Fibroblast of lung (primary cell): ENCODE measurements at regions not wholly inside any gene's neighbourhood (a gene's known extent, or its start where the extent isn't known, plus 50 kb on each side); places are given as distances from the start of the nearest gene placed in this dataset.

Source experiments
- CTCF ChIP-seq, 2 donors: IDR thresholded peaks in 1 of 2; conservative IDR thresholded peaks in 1 of 2; 1 replicate in 1 of 2; 2 replicates in 1 of 2; pipeline ENCODE4 v1.5.1; 2011 to 2012; ENCODE audit warnings: low read length in 2 of 2, control low read depth in 1 of 2, inconsistent platforms in 1 of 2, low read depth in 1 of 2, mild to moderate bottlenecking in 1 of 2
- EZH2 ChIP-seq: IDR thresholded peaks from 2 replicates; pipeline ENCODE4 v1.5.1; 2012; ENCODE audit warnings: low read length, control low read depth, mild to moderate bottlenecking; ENCODE audit errors: missing control alignments

DNA sequence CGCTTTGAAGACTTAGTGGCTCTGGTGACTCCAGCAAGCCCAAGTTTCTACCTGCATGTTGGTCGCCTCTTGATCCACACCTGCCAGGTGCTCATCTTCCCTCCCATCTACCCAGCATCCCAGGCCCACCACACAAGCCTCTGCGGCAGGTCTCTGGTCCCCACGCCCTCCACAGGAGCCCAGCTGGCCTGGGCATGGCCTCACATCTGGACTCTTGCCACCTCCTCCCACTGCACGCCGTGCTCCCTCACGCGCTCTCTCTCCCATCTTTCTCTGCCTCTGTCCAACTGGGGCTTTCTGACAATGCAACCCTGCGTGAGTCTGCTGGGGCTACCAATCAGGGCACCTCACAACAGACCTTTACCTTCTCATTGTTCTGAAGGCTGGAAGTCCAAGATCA, 50.2 kb upstream of the FGFR2 start:
- TF ChIP-seq CTCF (conservative IDR thresholded peaks at IDR 0.05 in 1 of 2, IDR thresholded peaks at IDR 0.05 in 1 of 2; ENCODE audit: low read depth in 1 of 2, low read length in 2 of 2), result no peak
- TF ChIP-seq EZH2, result no peak
